Suprapubic skin (tissue), 4 donors: ENCODE measurements at regions not wholly inside any gene's neighbourhood (a gene's known extent, or its start where the extent isn't known, plus 50 kb on each side); places are given as distances from the start of the nearest gene placed in this dataset.

Source experiments
- DNase-seq, 2 donors: peaks; one replicate each; pipeline ENCODE4 v3.0.0-alpha.2; 2019; ENCODE audit warnings: low spot score in 2 of 2
- H3K27ac ChIP-seq: fragments of 200-600 bp; sonication (generic); one replicate; pipeline ENCODE4 v1.5.1; 2019
- H3K27me3 ChIP-seq: fragments of 200-600 bp; sonication (generic); one replicate; pipeline ENCODE4 v1.5.1; 2019
- H3K36me3 ChIP-seq: fragments of 200-600 bp; sonication (generic); one replicate; pipeline ENCODE4 v1.5.1; 2019
- H3K4me1 ChIP-seq: fragments of 200-600 bp; sonication (generic); one replicate; pipeline ENCODE4 v1.5.1; 2019
- H3K4me3 ChIP-seq: fragments of 200-600 bp; sonication (generic); one replicate; pipeline ENCODE4 v1.5.1; 2019; ENCODE audit warnings: mild to moderate bottlenecking
- H3K9me3 ChIP-seq: fragments of 200-600 bp; sonication (generic); one replicate; pipeline ENCODE4 v1.5.1; 2019
- EP300 ChIP-seq: sonication (generic); formaldehyde crosslinking; IDR thresholded peaks from one replicate; pipeline ENCODE4 v1.6.1; 2017; ENCODE audit warnings: antibody characterized with exemption
- POLR2A ChIP-seq, 2 donors: fragments of 450-650 bp; IDR thresholded peaks; one replicate each; pipeline ENCODE4 v1.6.1; 2017; ENCODE audit warnings: antibody characterized with exemption in 2 of 2, mild to moderate bottlenecking in 2 of 2, moderate library complexity in 2 of 2
- POLR2AphosphoS5 ChIP-seq, 3 donors: sonication (generic); formaldehyde crosslinking; IDR thresholded peaks; one replicate each; pipeline ENCODE4 v1.6.1; 2017; ENCODE audit warnings: antibody characterized with exemption in 3 of 3
- WGBS: methylation state at CpG from one replicate; pipeline ENCODE4 v1.1.5; 2018; 5-methylcytosine and 5-hydroxymethylcytosine counted together
- TF ChIP-seq, protein P1 (sequence below), 2 donors: fragments of 200-600 bp in 1 of 2; fragments of 450-650 bp in 1 of 2; sonication (generic) in 1 of 2; IDR thresholded peaks; one replicate each; pipeline ENCODE4 v1.5.1; 2016 to 2019; ENCODE audit warnings: antibody characterized with exemption in 2 of 2, mild to moderate bottlenecking in 1 of 2, moderate library complexity in 1 of 2

DNA sequence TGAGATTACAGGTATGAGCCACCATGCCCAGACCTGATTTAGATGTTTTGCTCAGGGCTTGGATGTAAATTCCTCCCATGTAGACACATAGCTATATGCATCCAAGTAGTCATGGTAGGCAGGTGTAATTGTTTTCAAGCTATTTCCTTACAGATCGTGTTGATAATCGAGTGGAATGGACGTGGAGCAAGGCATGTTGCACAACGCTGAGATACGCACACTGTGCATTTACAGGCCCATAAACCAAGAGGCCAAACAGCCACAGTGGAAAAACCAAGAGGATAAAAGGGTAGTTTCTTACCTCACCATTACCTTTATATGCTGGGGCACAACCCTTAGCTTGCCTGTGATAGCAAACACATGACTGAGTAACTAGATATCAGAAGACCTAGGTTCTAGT lies 51.0 kb upstream of the ADGRF1 start:
- WGBS: 80% methylated on average over 5 of the region's 5 CpGs
- Histone ChIP-seq H3K4me3 (no peak overlapping the region), H3K27me3 (no peaks in the 10 kb centered on the region), H3K36me3 (no peaks in the 10 kb centered on the region), H3K9me3 (no peaks in the 10 kb centered on the region), H3K27ac (no peak overlapping the region), H3K4me1 (peaks cover 12% of the 10 kb centered on the region)
- TF ChIP-seq POLR2AphosphoS5 (IDR thresholded peaks at IDR 0.05): no peak
- TF ChIP-seq, protein P1, sequence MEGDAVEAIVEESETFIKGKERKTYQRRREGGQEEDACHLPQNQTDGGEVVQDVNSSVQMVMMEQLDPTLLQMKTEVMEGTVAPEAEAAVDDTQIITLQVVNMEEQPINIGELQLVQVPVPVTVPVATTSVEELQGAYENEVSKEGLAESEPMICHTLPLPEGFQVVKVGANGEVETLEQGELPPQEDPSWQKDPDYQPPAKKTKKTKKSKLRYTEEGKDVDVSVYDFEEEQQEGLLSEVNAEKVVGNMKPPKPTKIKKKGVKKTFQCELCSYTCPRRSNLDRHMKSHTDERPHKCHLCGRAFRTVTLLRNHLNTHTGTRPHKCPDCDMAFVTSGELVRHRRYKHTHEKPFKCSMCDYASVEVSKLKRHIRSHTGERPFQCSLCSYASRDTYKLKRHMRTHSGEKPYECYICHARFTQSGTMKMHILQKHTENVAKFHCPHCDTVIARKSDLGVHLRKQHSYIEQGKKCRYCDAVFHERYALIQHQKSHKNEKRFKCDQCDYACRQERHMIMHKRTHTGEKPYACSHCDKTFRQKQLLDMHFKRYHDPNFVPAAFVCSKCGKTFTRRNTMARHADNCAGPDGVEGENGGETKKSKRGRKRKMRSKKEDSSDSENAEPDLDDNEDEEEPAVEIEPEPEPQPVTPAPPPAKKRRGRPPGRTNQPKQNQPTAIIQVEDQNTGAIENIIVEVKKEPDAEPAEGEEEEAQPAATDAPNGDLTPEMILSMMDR (IDR thresholded peaks at IDR 0.05): no peak
- TF ChIP-seq EP300: no peak
- TF ChIP-seq POLR2A (IDR thresholded peaks at IDR 0.05): no peak
- DNase-seq: no peak

DNA sequence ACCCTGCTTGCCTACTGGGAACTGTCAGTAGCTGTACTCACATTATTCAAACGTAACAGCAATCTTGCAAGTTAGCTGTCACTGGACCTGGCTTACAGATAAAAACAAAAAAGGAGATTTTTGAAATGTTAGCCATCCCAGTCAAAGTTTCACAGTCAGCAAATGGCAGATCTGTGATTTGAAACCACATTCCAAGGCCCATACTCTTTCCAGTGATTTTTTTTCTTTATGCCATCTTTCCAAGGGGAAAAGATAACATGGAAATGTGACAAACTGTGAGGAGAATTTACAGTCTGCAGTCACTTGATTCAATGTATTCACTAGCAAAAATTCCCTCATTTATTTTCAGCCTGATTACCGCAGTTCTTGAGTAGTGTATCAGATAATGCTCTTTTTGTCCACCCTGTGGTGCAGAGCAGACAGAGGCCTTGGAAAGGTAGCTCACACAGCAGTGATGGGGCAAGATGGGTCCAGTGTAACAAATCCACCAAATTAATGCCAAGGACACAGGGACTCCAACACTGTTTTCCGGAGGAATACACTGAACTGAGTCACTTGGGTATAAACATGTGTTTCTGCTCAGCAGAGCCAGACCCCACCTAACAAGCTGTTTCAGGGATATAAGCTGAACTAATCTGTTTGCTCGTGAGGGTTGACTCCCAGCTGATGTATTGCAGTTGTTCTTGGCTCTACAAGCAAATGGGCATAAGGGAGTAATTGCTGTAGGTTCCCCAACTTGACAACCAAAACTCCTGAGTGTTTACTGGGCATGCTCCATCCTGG lies 49.9 kb upstream of the ADGRF1 start:
- Histone ChIP-seq H3K27me3 (no peaks in the 10 kb centered on the region), H3K27ac (no peak overlapping the region), H3K4me1 (peaks cover under 1% of the 10 kb centered on the region), H3K9me3 (no peaks in the 10 kb centered on the region), H3K4me3 (no peak overlapping the region), H3K36me3 (no peaks in the 10 kb centered on the region)
- WGBS: 54% methylated on average over 4 of the region's 4 CpGs
- DNase-seq: no peak
- TF ChIP-seq POLR2A (IDR thresholded peaks at IDR 0.05): no peak
- no peak for TF ChIP-seq POLR2AphosphoS5 (IDR thresholded peaks at IDR 0.05)
